GM12874 (cell line): ENCODE measurements at regions not wholly inside any gene's neighbourhood (a gene's known extent, or its start where the extent isn't known, plus 50 kb on each side); places are given as distances from the start of the nearest gene placed in this dataset.
A peak's percentile ranks its signal among the peaks of the same experiment; 100 is the strongest.

ENCODE experiments used
- TF ChIP-seq, protein P1 (sequence below): IDR thresholded peaks from 2 replicates; pipeline ENCODE4 v1.5.1; 2011; ENCODE audit warnings: low read depth, mild to moderate bottlenecking, control low read depth, low read length, moderate library complexity; ENCODE audit not compliant: insufficient read depth

DNA sequence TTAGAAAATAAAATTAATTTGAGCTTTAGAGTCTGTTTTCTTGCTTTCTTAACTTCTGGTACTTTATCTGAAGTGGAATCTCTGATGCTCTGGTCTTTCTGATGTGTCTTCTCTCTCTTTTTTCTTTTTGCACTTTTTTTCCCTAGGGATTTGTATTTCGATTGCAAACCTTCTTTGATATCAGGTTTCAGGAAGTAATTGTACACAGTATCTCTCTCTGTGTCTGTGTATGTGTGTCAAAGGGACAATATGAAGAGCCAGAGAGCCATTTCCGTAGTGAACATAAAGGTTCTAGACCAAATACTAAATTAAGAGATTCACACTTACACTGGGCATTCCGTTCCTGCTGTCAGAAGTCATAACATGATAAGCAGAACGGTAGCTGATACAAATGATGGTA is 325.0 kb downstream of the PCDH7 start:
- TF ChIP-seq, protein P1, sequence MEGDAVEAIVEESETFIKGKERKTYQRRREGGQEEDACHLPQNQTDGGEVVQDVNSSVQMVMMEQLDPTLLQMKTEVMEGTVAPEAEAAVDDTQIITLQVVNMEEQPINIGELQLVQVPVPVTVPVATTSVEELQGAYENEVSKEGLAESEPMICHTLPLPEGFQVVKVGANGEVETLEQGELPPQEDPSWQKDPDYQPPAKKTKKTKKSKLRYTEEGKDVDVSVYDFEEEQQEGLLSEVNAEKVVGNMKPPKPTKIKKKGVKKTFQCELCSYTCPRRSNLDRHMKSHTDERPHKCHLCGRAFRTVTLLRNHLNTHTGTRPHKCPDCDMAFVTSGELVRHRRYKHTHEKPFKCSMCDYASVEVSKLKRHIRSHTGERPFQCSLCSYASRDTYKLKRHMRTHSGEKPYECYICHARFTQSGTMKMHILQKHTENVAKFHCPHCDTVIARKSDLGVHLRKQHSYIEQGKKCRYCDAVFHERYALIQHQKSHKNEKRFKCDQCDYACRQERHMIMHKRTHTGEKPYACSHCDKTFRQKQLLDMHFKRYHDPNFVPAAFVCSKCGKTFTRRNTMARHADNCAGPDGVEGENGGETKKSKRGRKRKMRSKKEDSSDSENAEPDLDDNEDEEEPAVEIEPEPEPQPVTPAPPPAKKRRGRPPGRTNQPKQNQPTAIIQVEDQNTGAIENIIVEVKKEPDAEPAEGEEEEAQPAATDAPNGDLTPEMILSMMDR: no peak

DNA sequence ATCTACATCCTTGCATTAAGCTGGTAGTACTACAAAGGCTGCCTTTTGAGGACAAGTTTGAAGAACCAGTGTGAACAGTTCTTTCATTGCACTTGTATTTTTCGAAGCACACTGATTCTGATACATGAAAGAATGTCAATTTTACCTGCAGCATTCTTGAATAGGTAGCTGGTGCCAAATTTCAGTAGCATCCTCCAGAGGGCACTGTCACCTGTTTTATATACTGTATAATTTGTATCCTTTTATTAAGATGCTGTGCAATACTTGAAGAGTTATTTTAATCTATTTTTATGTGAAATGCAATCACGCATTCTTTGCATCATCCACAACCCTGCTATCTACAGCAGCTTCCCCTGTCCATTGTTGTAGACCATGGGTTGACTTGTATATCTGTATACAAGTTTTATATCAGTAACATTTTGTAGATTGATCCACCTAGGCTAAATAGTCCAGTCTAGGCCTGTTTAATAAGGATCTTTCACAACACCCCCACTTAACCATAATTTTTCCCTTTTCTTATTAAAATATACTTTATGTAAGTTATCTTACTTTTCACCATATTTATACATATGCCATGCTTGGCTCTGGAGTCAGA is 325.7 kb downstream of the PCDH7 start:
- TF ChIP-seq, protein P1: peak; percentile 40; the same call in 1 of the 2 replicates

DNA sequence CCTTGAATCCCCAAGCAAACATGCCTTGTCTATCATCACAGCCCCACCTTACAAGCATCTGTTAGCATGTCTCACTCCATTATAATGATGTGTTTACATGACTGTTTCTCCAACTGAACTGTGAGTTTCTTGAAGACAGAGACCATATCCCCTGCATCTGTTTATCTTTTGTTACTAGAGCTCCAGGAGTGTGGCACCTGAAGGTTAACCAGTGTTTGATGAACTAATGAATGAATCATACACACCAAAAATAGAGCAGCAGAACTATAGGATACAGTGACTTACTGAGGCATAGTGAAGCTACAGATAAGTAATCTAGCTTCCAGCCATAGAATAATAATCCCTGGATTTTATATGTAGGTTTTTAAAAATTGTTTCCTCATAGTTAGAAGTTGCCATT is 331.0 kb downstream of the PCDH7 start:
- TF ChIP-seq, protein P1: no peak

DNA sequence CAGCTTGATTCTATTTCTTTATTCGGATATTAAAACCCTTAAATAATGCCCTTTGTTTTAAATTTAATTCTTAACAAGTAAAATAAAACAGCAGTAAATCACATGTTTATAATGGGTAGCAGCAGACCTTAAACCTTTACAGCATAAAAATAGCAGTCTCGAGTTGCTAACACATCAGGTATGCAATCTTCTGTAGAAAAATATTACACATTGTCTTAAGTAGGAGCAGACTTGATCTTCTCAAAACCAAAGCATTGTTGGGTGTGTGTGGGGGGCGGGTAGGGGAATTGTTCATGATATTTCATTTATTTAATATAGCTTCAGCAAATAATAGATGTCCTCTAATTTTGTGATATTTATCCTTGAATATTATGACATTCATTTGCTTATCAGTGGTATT is 331.4 kb downstream of the PCDH7 start:
- TF ChIP-seq, protein P1: no peak

DNA sequence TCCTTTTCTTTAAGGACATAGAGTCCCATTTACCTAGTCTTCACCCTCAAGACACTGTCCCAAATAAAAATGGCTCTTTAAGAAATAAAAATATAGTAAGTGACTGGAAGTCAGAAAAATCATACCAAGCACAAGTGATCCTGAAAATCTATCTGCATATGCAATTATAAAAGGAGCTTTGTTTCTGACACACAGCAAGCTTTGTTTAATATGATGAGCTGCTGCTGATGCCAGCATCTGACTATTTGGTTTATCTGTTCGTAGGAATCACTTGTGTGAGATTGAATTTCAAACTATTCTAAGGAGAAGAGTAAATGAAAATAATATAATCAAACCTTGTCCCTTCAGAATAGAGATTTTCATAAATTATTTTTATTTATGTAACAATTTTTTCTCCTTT is 332.4 kb downstream of the PCDH7 start:
- TF ChIP-seq, protein P1: no peak

DNA sequence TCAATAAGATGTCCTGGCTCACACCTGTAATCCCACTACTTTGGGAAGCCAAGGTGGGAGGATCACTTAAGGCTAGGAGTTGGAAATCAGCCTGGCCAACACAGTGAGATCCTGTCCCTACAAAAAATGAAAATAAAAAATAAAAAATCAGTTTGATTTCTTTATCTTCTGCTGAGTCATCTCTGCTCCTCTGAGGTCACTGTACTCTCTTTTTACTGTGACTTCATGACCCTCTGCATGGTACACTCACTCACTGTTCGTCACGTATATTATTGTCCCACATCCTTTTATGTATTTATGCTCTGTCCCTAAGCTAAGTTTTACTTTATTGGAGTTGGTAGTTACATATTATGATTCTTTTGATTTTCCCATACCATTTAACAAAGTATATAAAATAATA is 333.3 kb downstream of the PCDH7 start:
- TF ChIP-seq, protein P1: no peak

DNA sequence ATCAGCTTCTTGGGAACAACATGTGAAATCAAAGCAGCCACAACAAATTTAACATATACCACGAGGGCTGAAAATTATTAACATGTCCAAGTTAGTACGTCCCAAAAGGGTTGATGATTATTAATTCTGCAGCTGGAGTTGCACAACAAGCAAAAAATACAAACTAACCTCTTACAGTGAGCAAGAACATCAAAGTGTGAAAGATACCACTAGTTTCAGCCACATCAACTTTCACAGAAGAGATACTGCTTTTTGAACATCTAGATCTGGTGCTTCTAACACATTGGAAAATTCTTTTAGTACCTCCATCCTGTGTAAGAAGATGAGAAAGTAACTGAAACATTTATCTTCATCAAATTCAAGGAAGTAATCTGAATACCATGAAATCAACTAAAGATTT is 334.1 kb downstream of the PCDH7 start:
- TF ChIP-seq, protein P1: no peak
